Adrenal gland (tissue), 9 donors: ENCODE measurements at regions not wholly inside any gene's neighbourhood (a gene's known extent, or its start where the extent isn't known, plus 50 kb on each side); places are given as distances from the start of the nearest gene placed in this dataset.

Experiments
- DNase-seq, 7 donors: peaks; one replicate each; pipeline ENCODE4 v3.0.0-alpha.2; 2019 to 2020
- H3K27ac ChIP-seq, 5 donors: fragments of 200-600 bp; sonication (generic) in 4 of 5; 1 replicate in 3 of 5; 2 replicates in 2 of 5; pipeline versions ENCODE4 v1.5.1 to v1.8.0; 2016 to 2020; ENCODE audit warnings: mild to moderate bottlenecking in 1 of 5
- H3K27me3 ChIP-seq: fragments of 200-600 bp; 2 replicates; pipeline ENCODE4 v1.8.0; 2021
- H3K36me3 ChIP-seq, 2 donors: fragments of 200-600 bp; replicated peaks in 1 of 2; 1 replicate in 1 of 2; 2 replicates in 1 of 2; pipeline versions ENCODE4 v1.5.1 to v1.8.0; 2018 to 2022
- H3K4me1 ChIP-seq, 2 donors: fragments of 200-600 bp; replicated peaks in 1 of 2; 1 replicate in 1 of 2; 2 replicates in 1 of 2; pipeline versions ENCODE4 v1.5.1 to v1.8.0; 2018 to 2021
- H3K4me3 ChIP-seq, 4 donors: fragments of 200-600 bp; sonication (generic) in 3 of 4; one replicate each; pipeline ENCODE4 v1.5.1; 2016 to 2018
- H3K9me3 ChIP-seq, 3 donors: fragments of 200-600 bp; sonication (generic) in 1 of 3; replicated peaks in 1 of 3; 1 replicate in 2 of 3; 2 replicates in 1 of 3; pipeline versions ENCODE4 v1.5.1 to v1.8.0; 2016 to 2021
- CTCF ChIP-seq, 6 experiments: fragments of 450-650 bp in 4 of 6; fragments of 200-600 bp in 2 of 6; sonication (generic) in 1 of 6; IDR thresholded peaks; 1 replicate in 5 of 6; 2 replicates in 1 of 6; pipeline versions ENCODE4 v1.5.1 to v1.8.0; 2016 to 2021; ENCODE audit warnings: antibody characterized with exemption in 6 of 6, mild to moderate bottlenecking in 2 of 6, moderate library complexity in 1 of 6
- POLR2A ChIP-seq, 2 donors: fragments of 450-650 bp; IDR thresholded peaks; one replicate each; pipeline ENCODE4 v1.6.1; 2017; ENCODE audit warnings: antibody characterized with exemption in 2 of 2, mild to moderate bottlenecking in 2 of 2, moderate library complexity in 1 of 2
- WGBS, 4 donors: extraction: QIAGEN DNeasy Blood & Tissue Kit in 2 of 4; methylation state at CpG; one replicate each; pipeline versions ENCODE4 v1.1.5 to v1.1.7; 2013 to 2017; 5-methylcytosine and 5-hydroxymethylcytosine counted together
- intact Hi-C, 2 donors: fragments of 100-400 bp; cut with DNase I; formaldehyde crosslinking; loops; one replicate each; pipeline versions ENCODE4 v1.14.1 to v1.15.0; 2022 to 2023
- donor health status: healthy with polysubstance abuse.
- donor health status: Bipolar disorder and iron deficiency.
- donor health status: DM: yes; HTN: yes; CAD: no.
- donor health status: DM: no; HTN: no; CAD: no.
- donor health status: DM: no; HTN: no; CAD: no.

- H3K4me1 ChIP-seq, result no peaks in the 10 kb centered on the region
Observed at GRCh38 chr5:124474528-124475215, 271.8 kb downstream of the ZNF608 start.

GRCh38 chr5:124468671-124469411, 277.6 kb downstream of the ZNF608 start:
- peaks cover 0 to 3% of the 10 kb centered on the region in 2 donors for H3K4me1 ChIP-seq
- intact Hi-C loops, result no loop called here
- DNase-seq, result no peak
- no peak overlapping the region for H3K4me3 ChIP-seq
- H3K9me3 ChIP-seq, result no peaks in the 10 kb centered on the region
- 79 to 92% (median 83%) methylated on average over 5 of the region's 5 CpGs for WGBS, 4 donors
- TF ChIP-seq POLR2A (IDR thresholded peaks at IDR 0.05) (no peak), CTCF (IDR thresholded peaks at IDR 0.05) (no peak)
- no peaks in the 10 kb centered on the region for H3K36me3 ChIP-seq
- no peaks in the 10 kb centered on the region for H3K27me3 ChIP-seq
- no peak overlapping the region for H3K27ac ChIP-seq

More at GRCh38 chr5:124474528-124475215, 271.8 kb downstream of the ZNF608 start:
- Histone ChIP-seq H3K4me3 (no peak overlapping the region), H3K27me3 (no peaks in the 10 kb centered on the region), H3K9me3 (no peaks in the 10 kb centered on the region), H3K36me3 (no peaks in the 10 kb centered on the region), H3K27ac (no peak overlapping the region)
- intact Hi-C loops, result no loop called here
- 80 to 92% (median 84%) methylated on average over 3 of the region's 3 CpGs for WGBS, 4 donors
- no peak for DNase-seq
- TF ChIP-seq POLR2A (IDR thresholded peaks at IDR 0.05) (no peak), CTCF (IDR thresholded peaks at IDR 0.05) (no peak)

- 91 to 100% (median 98%) methylated on average over 1 of the region's 1 CpG for WGBS, 4 donors
- no peak for DNase-seq
- Histone ChIP-seq H3K36me3 (no peaks in the 10 kb centered on the region), H3K27me3 (no peaks in the 10 kb centered on the region), H3K4me3 (no peak overlapping the region), H3K9me3 (no peaks in the 10 kb centered on the region), H3K27ac (no peak overlapping the region), H3K4me1 (peaks cover 0 to 3% of the 10 kb centered on the region in 2 donors)
- intact Hi-C loops, result no loop called here
- no peak for TF ChIP-seq CTCF (IDR thresholded peaks at IDR 0.05)
- TF ChIP-seq POLR2A (IDR thresholded peaks at IDR 0.05), result no peak
Observed at GRCh38 chr5:124467745-124468144, 278.7 kb downstream of the ZNF608 start.

GRCh38 chr5:124466011-124466410, 280.4 kb downstream of the ZNF608 start:
- WGBS, 4 donors, result 83 to 91% (median 85%) methylated on average over 4 of the region's 4 CpGs
- no peak for DNase-seq
- H3K36me3 ChIP-seq, result no peaks in the 10 kb centered on the region
- no peaks in the 10 kb centered on the region for H3K9me3 ChIP-seq
- no peaks in the 10 kb centered on the region for H3K27me3 ChIP-seq
- TF ChIP-seq CTCF (IDR thresholded peaks at IDR 0.05) (no peak), POLR2A (IDR thresholded peaks at IDR 0.05) (no peak)
- peaks cover 0 to 3% of the 10 kb centered on the region in 2 donors for H3K4me1 ChIP-seq
- intact Hi-C loops, result no loop called here
- no peak overlapping the region for H3K27ac ChIP-seq
- no peak overlapping the region for H3K4me3 ChIP-seq
